HUES48 (cell line): ENCODE measurements at regions not wholly inside any gene's neighbourhood (a gene's known extent, or its start where the extent isn't known, plus 50 kb on each side); places are given as distances from the start of the nearest gene placed in this dataset.
"Not testable (repeated sequence)": the region's sequence is repeated elsewhere in the genome, so short reads cannot be mapped to it uniquely, and the experiment has no call there.

Source experiments
- H3K27ac ChIP-seq: one replicate; pipeline ENCODE4 v1.7.0; 2013; ENCODE audit warnings: low read depth, low read length, inconsistent platforms
- H3K27me3 ChIP-seq: 2 replicates; pipeline ENCODE4 v1.6.1; 2013; ENCODE audit warnings: mild to moderate bottlenecking, low read length; ENCODE audit not compliant: control insufficient read depth, insufficient read depth
- H3K36me3 ChIP-seq: 2 replicates; pipeline ENCODE4 v1.6.1; 2013; ENCODE audit warnings: low read length; ENCODE audit not compliant: control insufficient read depth, insufficient read depth
- H3K4me1 ChIP-seq: 2 replicates; pipeline ENCODE4 v1.6.1; 2013; ENCODE audit warnings: mild to moderate bottlenecking, low read length; ENCODE audit not compliant: control insufficient read depth, insufficient read depth
- H3K4me3 ChIP-seq: 2 replicates; pipeline ENCODE4 v1.5.1; 2013; ENCODE audit warnings: mild to moderate bottlenecking, low read depth, low read length
- H3K9ac ChIP-seq: 2 replicates; pipeline ENCODE4 v1.6.1; 2013; ENCODE audit warnings: mild to moderate bottlenecking, low read depth, low read length, moderate library complexity
- H3K9me3 ChIP-seq: 2 replicates; pipeline ENCODE4 v1.6.1; 2013; ENCODE audit warnings: low read length; ENCODE audit not compliant: control insufficient read depth, insufficient read depth

GRCh38 chr6:97347111-97347510, 64.1 kb upstream of the MMS22L start:
- Histone ChIP-seq H3K36me3 (no peaks in the 10 kb centered on the region), H3K4me3 (no peak overlapping the region), H3K27ac (no peak overlapping the region), H3K9me3 (no peaks in the 10 kb centered on the region), H3K9ac (no peak overlapping the region), H3K4me1 (peaks cover 20% of the 10 kb centered on the region), H3K27me3 (peaks cover 4% of the 10 kb centered on the region; the same call in 1 of the 2 replicates)

GRCh38 chr6:97361286-97361685, 78.3 kb upstream of the MMS22L start:
- no peaks in the 10 kb centered on the region for H3K36me3 ChIP-seq
- H3K27ac ChIP-seq, result no peak overlapping the region
- no peaks in the 10 kb centered on the region for H3K27me3 ChIP-seq
- H3K4me3 ChIP-seq, result no peak overlapping the region
- no peaks in the 10 kb centered on the region for H3K4me1 ChIP-seq
- H3K9ac ChIP-seq, result no peak overlapping the region
- H3K9me3 ChIP-seq, result no peaks in the 10 kb centered on the region

- no peak overlapping the region for H3K9ac ChIP-seq
- no peaks in the 10 kb centered on the region for H3K36me3 ChIP-seq
- no peak overlapping the region for H3K4me3 ChIP-seq
- no peaks in the 10 kb centered on the region for H3K27me3 ChIP-seq
- no peaks in the 10 kb centered on the region for H3K4me1 ChIP-seq
- no peak overlapping the region for H3K27ac ChIP-seq
- H3K9me3 ChIP-seq, result no peaks in the 10 kb centered on the region
These were observed 81.3 kb upstream of the MMS22L start for GRCh38 chr6:97364327-97364726.

GRCh38 chr6:97382071-97382470, 99.1 kb upstream of the MMS22L start:
- H3K36me3 ChIP-seq, H3K27me3 ChIP-seq, H3K4me1 ChIP-seq, H3K9ac ChIP-seq, H3K4me3 ChIP-seq, H3K9me3 ChIP-seq, H3K27ac ChIP-seq: not testable (repeated sequence)

GRCh38 chr6:97392735-97393134, 109.7 kb upstream of the MMS22L start:
- Histone ChIP-seq H3K36me3 (no peaks in the 10 kb centered on the region), H3K9ac (no peak overlapping the region), H3K27ac (no peak overlapping the region), H3K4me1 (peaks cover 6% of the 10 kb centered on the region; the same call in 1 of the 2 replicates), H3K27me3 (no peaks in the 10 kb centered on the region), H3K9me3 (no peaks in the 10 kb centered on the region), H3K4me3 (no peak overlapping the region)

GRCh38 chr6:97394160-97394748, 111.2 kb upstream of the MMS22L start:
- Histone ChIP-seq H3K9me3 (no peaks in the 10 kb centered on the region), H3K27me3 (no peaks in the 10 kb centered on the region), H3K36me3 (no peaks in the 10 kb centered on the region), H3K4me3 (no peak overlapping the region), H3K27ac (no peak overlapping the region), H3K9ac (no peak overlapping the region), H3K4me1 (peaks cover 6% of the 10 kb centered on the region; the same call in 1 of the 2 replicates)

- peaks cover 6% of the 10 kb centered on the region; the same call in 1 of the 2 replicates for H3K4me1 ChIP-seq
- H3K9me3 ChIP-seq, result no peaks in the 10 kb centered on the region
- no peak overlapping the region for H3K27ac ChIP-seq
- no peaks in the 10 kb centered on the region for H3K27me3 ChIP-seq
- H3K36me3 ChIP-seq, result no peaks in the 10 kb centered on the region
- H3K9ac ChIP-seq, result no peak overlapping the region
- H3K4me3 ChIP-seq, result no peak overlapping the region
These were observed 113.9 kb upstream of the MMS22L start for GRCh38 chr6:97396880-97397279.

- Histone ChIP-seq H3K4me1 (peaks cover 3% of the 10 kb centered on the region; the same call in 1 of the 2 replicates), H3K27ac (no peak overlapping the region), H3K4me3 (no peak overlapping the region), H3K9me3 (no peaks in the 10 kb centered on the region), H3K9ac (no peak overlapping the region), H3K27me3 (no peaks in the 10 kb centered on the region), H3K36me3 (no peaks in the 10 kb centered on the region)
These were observed 116.2 kb upstream of the MMS22L start for GRCh38 chr6:97399208-97399607.

- Histone ChIP-seq H3K27ac (no peak overlapping the region), H3K4me1 (peaks cover 14% of the 10 kb centered on the region), H3K27me3 (no peaks in the 10 kb centered on the region), H3K9ac (no peak overlapping the region), H3K4me3 (no peak overlapping the region), H3K36me3 (no peaks in the 10 kb centered on the region), H3K9me3 (no peaks in the 10 kb centered on the region)
These were observed 118.5 kb upstream of the MMS22L start for GRCh38 chr6:97401533-97401932.

GRCh38 chr6:97405818-97406409, 122.9 kb upstream of the MMS22L start:
- H3K9ac ChIP-seq, result no peak overlapping the region; the same call in 1 of the 2 replicates
- H3K27me3 ChIP-seq, result no peaks in the 10 kb centered on the region
- H3K9me3 ChIP-seq, result no peaks in the 10 kb centered on the region
- peak overlapping the region; percentile 2 for H3K27ac ChIP-seq
- H3K4me3 ChIP-seq, result no peak overlapping the region
- H3K4me1 ChIP-seq, result peaks cover 12% of the 10 kb centered on the region
- H3K36me3 ChIP-seq, result no peaks in the 10 kb centered on the region

GRCh38 chr6:97406633-97407032, 123.6 kb upstream of the MMS22L start:
- no peaks in the 10 kb centered on the region for H3K36me3 ChIP-seq
- H3K27me3 ChIP-seq, result no peaks in the 10 kb centered on the region
- no peak overlapping the region for H3K27ac ChIP-seq
- H3K9me3 ChIP-seq, result no peaks in the 10 kb centered on the region
- peaks cover 16% of the 10 kb centered on the region for H3K4me1 ChIP-seq
- no peak overlapping the region for H3K9ac ChIP-seq
- H3K4me3 ChIP-seq, result no peak overlapping the region
